GM18868 (cell line): ENCODE measurements at regions not wholly inside any gene's neighbourhood (a gene's known extent, or its start where the extent isn't known, plus 50 kb on each side); places are given as distances from the start of the nearest gene placed in this dataset.

Experiments
- ATAC-seq: cut with Tn5 transposase; IDR thresholded peaks from one replicate; pipeline ENCODE4 v1.9.1; 2021; ENCODE audit warnings: mild to moderate bottlenecking, moderate library complexity; ENCODE audit not compliant: unreplicated experiment

DNA sequence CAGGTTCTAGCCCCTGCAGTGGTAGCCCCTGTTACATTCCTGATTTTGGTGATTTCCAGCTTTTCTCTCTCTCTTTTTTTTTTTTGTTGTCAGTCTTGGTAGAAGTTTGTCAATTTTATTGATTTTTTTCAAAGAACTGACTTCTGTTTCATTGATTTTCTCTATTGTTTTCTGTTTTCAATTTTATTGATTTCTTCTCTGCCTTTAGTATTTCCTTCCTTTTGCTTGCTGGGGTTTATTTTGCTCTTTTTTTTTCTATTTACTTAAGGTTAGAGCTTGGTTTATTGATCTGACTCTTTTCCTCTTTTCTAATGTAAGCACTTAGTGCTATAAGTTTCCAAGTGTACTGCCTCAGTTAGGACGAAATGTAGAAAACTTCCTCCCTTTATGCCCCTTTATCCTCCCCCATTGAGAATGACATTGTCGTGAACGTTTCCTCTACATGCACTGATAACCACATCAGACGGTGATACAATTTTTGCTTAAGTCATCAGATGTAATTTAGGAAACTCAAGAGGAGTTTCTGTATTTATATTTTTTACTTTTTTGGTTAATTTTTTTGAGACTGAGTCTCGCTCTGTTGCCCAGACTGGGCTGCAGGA, 81.1 kb upstream of the HS6ST1 start:
- ATAC-seq: no peak

DNA sequence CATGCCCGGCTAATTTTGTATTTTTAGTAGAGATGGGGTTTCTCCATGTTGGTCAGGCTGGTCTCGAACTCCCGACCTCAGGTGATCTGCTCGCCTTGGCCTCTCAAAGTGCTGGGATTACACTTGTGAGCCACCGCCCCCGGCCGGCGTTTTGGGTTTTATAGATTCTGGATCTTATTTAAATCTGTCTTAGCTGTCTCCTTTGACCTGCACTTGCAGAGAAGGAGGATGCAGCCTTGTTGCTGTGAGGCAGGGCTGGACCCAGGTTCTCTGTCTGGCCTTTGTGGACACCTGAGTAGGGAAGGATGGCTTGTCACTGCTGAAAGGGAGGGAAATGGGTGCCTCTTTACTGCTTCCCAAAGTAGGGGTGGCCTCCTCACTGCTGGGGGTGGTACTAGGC, 83.0 kb upstream of the HS6ST1 start:
- ATAC-seq: no peak

- ATAC-seq: no peak
Measured at GRCh38 chr2:128402911-128403670, 84.4 kb upstream of the HS6ST1 start.

DNA sequence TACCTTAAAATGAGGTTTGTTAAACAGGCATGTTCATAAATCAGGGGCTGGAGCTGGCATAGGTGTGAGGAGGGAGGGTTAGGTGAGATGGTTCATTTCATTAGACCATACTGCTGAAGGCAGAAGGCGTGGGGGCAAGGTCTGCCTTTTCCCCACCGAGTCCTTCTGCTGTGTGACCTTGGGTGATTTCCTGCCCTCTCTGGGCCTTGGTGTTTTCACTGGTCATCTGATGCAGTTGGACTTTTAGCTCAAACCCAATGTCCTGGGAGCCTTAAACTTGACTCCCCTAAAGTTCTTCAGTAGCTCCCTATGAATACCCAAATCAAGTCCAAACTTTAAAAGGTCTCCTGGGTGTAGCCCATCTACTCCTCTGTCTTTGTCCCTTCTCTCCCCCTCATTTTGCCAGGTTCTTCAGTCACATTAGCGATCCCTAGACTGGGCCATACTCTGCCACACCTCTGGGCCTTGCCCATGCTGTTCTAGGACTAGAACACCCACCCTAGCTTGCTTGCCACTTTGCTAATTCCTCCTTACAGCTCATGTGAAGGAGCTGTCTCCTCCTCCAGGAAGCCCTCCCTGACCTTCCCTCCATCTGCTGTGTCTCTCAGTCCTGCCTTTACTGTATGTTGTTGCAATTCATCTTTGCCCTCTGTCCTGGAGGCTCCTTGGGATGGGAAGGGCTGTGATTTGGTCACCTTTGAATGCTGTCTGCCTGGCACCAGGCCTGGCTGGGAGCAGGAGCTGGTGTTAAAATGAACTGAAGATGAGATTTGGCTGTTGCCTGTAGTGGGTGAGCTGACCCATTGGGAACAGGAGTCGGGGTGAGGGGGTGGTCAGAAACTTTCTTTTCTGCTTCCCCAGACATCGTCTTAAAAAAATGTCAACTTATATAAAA, 85.4 kb upstream of the HS6ST1 start:
- no peak for ATAC-seq

DNA sequence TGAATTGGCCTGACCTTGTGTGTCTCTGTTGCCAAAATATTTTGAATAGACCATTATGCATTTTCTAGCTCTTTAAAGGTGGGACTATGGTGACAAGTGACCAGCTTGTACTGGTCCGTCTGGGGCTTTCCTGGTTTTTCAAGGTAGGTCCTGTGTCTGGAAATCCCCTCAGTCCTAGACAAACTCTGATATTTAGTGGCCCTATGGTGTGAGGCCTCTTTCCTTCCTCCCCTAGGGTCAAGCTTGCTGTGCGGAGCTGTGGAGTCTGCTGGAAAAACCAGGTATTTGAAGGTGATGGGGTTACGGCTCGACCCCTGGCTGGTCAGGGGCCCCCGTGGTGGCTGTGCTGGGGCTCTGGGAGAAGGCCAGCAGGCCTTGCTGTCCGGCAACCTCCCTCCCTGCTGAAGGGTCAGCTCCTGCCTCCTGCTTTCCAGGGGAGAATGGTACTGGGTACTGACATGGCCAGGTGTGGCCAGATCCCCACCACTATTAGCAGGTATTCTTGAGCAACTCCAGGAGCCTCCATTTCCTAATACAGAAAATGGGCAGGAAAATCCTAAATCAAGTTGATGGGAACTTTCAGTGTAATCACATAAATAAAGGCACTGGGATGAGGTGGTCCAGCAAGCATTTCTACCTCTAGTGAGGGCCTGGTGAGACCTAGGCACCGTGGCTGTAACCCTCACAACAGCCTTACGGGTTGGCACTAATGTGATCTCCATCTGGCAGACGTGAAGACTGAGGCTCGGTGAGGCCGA, 86.2 kb upstream of the HS6ST1 start:
- no peak for ATAC-seq

GRCh38 chr2:128405467-128405900, 86.8 kb upstream of the HS6ST1 start:
- ATAC-seq: no peak

- ATAC-seq: no peak
Measured at GRCh38 chr2:128405981-128406613, 87.4 kb upstream of the HS6ST1 start.

- ATAC-seq: no peak
Measured at GRCh38 chr2:128406736-128407554, 88.3 kb upstream of the HS6ST1 start.

- no peak for ATAC-seq
Measured at GRCh38 chr2:128408349-128409305, 90.0 kb upstream of the HS6ST1 start.

- ATAC-seq: no peak
Measured at GRCh38 chr2:128409326-128410034, 90.8 kb upstream of the HS6ST1 start.

- no peak for ATAC-seq
Measured at GRCh38 chr2:128410035-128410757, 91.5 kb upstream of the HS6ST1 start.

DNA sequence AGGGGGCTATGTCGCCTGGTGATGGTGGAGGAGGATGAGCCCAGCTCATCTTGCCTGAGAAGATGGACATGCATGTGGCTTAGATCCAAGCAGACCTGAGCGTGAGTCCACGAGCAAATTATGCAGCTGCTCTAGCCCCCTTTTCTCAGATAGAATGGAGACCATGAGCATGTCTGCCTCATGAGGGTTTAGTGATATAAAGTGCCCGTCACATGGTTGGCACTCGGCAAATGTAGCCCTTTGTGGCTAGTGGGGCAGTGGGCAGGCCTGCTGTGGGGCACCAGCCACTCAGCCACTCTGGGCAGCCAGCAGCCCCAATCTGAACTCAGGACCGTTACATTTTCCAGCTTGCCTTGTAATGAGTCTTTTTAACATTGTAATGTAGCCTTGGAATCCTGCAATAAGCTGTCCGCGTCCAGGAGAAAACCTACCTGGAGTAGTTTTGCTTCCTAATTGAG, 92.1 kb upstream of the HS6ST1 start:
- no peak for ATAC-seq

DNA sequence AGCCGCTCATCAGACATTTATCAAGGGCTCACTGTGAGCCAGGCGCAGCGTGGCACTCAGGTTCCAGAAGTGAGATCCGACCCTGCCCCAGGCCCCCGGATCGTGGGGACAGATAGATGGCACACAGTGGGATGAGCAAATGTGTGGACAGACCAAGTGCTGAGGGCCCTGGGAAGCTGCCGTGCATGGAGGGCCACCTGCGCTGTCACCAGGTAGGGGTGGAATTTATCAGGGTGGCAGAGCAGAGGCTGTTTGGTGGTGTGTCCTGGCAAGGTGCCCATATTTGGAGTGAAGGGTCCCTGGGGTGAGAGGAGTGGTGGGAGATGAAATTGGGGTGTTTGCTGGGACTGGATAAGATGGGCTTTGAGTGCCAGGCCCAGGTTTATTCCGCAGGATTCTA, 92.8 kb upstream of the HS6ST1 start:
- no peak for ATAC-seq

DNA sequence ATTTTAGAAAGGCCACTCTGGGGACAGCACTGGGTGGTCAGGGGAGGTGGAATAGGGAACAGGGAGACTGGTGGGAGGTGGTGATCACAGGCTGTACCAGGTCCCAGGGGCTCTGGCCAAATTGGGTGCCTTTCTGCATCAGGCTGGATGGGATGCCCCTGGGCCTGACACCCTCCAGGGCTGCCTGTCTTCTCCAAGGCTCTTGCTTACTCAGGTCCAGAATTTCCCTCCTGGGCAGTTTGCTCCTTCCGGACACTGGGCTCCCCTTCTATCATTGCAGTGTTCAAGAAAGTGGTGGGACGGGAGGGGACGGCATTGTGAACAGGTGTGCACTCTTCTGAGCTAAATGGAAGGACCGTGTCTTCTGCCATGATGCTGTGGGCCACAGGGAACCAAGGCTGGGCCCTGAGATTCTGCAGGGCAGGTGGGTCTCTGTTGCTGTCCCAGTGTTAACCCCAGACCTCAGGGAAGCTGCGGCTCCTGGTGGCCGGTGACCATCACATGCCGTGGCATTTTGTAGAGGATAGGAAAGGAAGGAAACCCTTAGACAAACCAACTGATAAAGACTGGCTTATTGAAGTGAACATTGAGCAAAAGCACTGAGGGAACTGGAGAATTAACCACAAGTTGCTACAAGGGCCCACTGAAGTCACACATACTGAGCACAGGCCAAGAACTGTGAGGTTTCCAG, 93.7 kb upstream of the HS6ST1 start:
- no peak for ATAC-seq

DNA sequence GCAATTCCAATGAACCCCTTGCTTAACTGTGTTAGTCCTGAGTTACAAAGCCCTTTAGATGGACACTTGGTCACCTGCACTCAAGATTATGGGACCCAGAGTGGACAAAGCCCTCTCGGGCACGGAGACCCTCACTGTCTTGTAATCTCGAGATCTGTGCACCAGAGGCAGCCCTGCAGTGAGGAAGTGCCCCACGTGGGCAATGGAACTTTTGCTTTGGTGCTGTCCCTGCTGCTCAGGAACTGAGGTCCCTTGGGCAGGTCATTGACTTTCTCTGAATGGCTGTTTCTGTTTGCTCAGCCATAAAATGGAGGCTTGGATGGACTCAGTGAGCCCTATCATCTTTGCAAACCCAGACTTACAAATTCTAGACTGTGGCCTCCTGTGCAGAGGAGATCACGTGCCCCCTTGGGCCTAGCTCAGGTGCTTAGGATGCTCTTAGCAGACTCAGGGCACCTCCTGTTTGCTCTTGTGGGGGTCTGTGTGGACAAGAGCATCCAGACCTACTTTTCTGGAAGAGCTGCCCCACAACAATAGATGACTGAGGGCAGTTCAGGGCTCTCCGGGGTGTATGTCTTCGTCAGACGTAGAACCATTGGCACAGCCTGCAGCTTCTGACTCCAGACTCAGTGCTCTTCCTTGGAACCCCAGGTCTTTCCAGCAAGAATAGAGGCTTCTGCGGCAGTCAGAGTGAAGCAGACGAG, 94.5 kb upstream of the HS6ST1 start:
- ATAC-seq: no peak
